GM12878 (cell line): ENCODE measurements at regions not wholly inside any gene's neighbourhood (a gene's known extent, or its start where the extent isn't known, plus 50 kb on each side); places are given as distances from the start of the nearest gene placed in this dataset.

Experiments used
- ATF7 ChIP-seq: fragments of 450-650 bp; IDR thresholded peaks from 2 replicates; pipeline ENCODE4 v1.6.1; 2016; ENCODE audit warnings: low read depth, mild to moderate bottlenecking
- CBFB ChIP-seq: IDR thresholded peaks from 2 replicates; pipeline ENCODE4 v1.6.1; 2016; ENCODE audit warnings: antibody characterized with exemption, low read depth
- DPF2 ChIP-seq: fragments of 450-650 bp; IDR thresholded peaks from 2 replicates; pipeline ENCODE4 v1.6.1; 2017; ENCODE audit warnings: mild to moderate bottlenecking
- ESRRA ChIP-seq: IDR thresholded peaks from 2 replicates; pipeline ENCODE4 v1.6.1; 2012; ENCODE audit warnings: mild to moderate bottlenecking, low read length, improper control_type of control experiment
- GATAD2B ChIP-seq: fragments of 450-650 bp; conservative IDR thresholded peaks from 2 replicates; pipeline ENCODE4 v1.6.1; 2017; ENCODE audit warnings: low read depth, mild to moderate bottlenecking, moderate library complexity
- HDAC2 ChIP-seq: fragments of 200-600 bp; sonication (generic); IDR thresholded peaks from 2 replicates; pipeline ENCODE4 v1.6.1; 2017
- HDAC6 ChIP-seq: fragments of 200-600 bp; sonication (generic); IDR thresholded peaks from one replicate; pipeline ENCODE4 v1.8.0; 2017; ENCODE audit warnings: antibody characterized with exemption; ENCODE audit not compliant: unreplicated experiment
- KLF5 ChIP-seq: fragments of 450-650 bp; IDR thresholded peaks from 2 replicates; pipeline ENCODE4 v1.6.1; 2014; ENCODE audit warnings: mild to moderate bottlenecking; ENCODE audit not compliant: partially characterized antibody
- NBN ChIP-seq: fragments of 450-650 bp; IDR thresholded peaks from 2 replicates; pipeline ENCODE4 v1.6.1; 2016
- NFIC ChIP-seq: IDR thresholded peaks from 2 replicates; pipeline ENCODE4 v1.6.1; 2012; ENCODE audit warnings: low read depth, mild to moderate bottlenecking, inconsistent platforms, low read length, moderate library complexity
- NFYA ChIP-seq: IDR thresholded peaks from 2 replicates; pipeline ENCODE4 v1.6.1; 2011; ENCODE audit warnings: low read depth, mild to moderate bottlenecking, low read length, improper control_type of control experiment, borderline replicate concordance
- NR2C1 ChIP-seq: fragments of 450-650 bp; IDR thresholded peaks from 2 replicates; pipeline ENCODE4 v1.6.1; 2017; ENCODE audit warnings: antibody characterized with exemption, mild to moderate bottlenecking, moderate library complexity
- NR2C2 ChIP-seq: IDR thresholded peaks from 2 replicates; pipeline ENCODE4 v1.6.1; 2011; ENCODE audit warnings: borderline replicate concordance, low read depth; ENCODE audit not compliant: control insufficient read depth, insufficient read length
- PAX5 ChIP-seq: IDR thresholded peaks from 2 replicates; pipeline ENCODE4 v1.6.1; 2011; ENCODE audit warnings: low read depth, low read length, borderline replicate concordance
- POLR2AphosphoS5 ChIP-seq: IDR thresholded peaks from 2 replicates; pipeline ENCODE4 v1.6.1; 2011; ENCODE audit warnings: mild to moderate bottlenecking, low read length, inconsistent platforms
- POU2F2 ChIP-seq: IDR thresholded peaks from 3 replicates; pipeline ENCODE4 v1.6.1; 2011; ENCODE audit warnings: low read depth, mild to moderate bottlenecking, low read length, borderline replicate concordance
- RAD51 ChIP-seq: fragments of 450-650 bp; IDR thresholded peaks from 2 replicates; pipeline ENCODE4 v1.6.1; 2016; ENCODE audit warnings: moderate library complexity, mild to moderate bottlenecking, inconsistent platforms
- SMC3 ChIP-seq: IDR thresholded peaks from 2 replicates; pipeline ENCODE4 v1.6.1; 2011; ENCODE audit warnings: low read length, improper control_type of control experiment, borderline replicate concordance
- SP1 ChIP-seq: IDR thresholded peaks from one replicate; pipeline ENCODE4 v1.6.1; 2011; ENCODE audit warnings: low read depth, low read length
- SPI1 ChIP-seq: IDR thresholded peaks from 2 replicates; pipeline ENCODE4 v1.6.1; 2011; ENCODE audit warnings: low read depth, mild to moderate bottlenecking, low read length, moderate library complexity, borderline replicate concordance; ENCODE audit not compliant: insufficient read depth
- SREBF1 ChIP-seq: IDR thresholded peaks from 2 replicates; pipeline ENCODE4 v1.6.1; 2012; ENCODE audit warnings: mild to moderate bottlenecking, low read length
- TCF12 ChIP-seq: IDR thresholded peaks from 2 replicates; pipeline ENCODE4 v1.6.1; 2011; ENCODE audit warnings: low read depth, mild to moderate bottlenecking, low read length
- ZNF207 ChIP-seq: fragments of 450-650 bp; IDR thresholded peaks from 2 replicates; pipeline ENCODE4 v1.6.1; 2014; ENCODE audit warnings: antibody characterized with exemption, mild to moderate bottlenecking, borderline replicate concordance
- ZNF274 ChIP-seq: IDR thresholded peaks from one replicate; pipeline ENCODE4 v1.8.0; 2011; ENCODE audit not compliant: insufficient read length, insufficient read depth
- TF ChIP-seq, protein P1 (sequence below): fragments of 450-650 bp; IDR thresholded peaks from 2 replicates; pipeline ENCODE4 v1.6.1; 2017; ENCODE audit warnings: low read depth, mild to moderate bottlenecking, moderate library complexity
- TF ChIP-seq, protein P2 (sequence below): IDR thresholded peaks from 2 replicates; pipeline ENCODE4 v1.6.1; 2012; ENCODE audit warnings: low read length, inconsistent platforms
- TF ChIP-seq, protein P3 (sequence below): IDR thresholded peaks from 2 replicates; pipeline ENCODE4 v1.6.1; 2011; ENCODE audit warnings: mild to moderate bottlenecking, low read depth, low read length, moderate library complexity; ENCODE audit not compliant: insufficient replicate concordance

DNA sequence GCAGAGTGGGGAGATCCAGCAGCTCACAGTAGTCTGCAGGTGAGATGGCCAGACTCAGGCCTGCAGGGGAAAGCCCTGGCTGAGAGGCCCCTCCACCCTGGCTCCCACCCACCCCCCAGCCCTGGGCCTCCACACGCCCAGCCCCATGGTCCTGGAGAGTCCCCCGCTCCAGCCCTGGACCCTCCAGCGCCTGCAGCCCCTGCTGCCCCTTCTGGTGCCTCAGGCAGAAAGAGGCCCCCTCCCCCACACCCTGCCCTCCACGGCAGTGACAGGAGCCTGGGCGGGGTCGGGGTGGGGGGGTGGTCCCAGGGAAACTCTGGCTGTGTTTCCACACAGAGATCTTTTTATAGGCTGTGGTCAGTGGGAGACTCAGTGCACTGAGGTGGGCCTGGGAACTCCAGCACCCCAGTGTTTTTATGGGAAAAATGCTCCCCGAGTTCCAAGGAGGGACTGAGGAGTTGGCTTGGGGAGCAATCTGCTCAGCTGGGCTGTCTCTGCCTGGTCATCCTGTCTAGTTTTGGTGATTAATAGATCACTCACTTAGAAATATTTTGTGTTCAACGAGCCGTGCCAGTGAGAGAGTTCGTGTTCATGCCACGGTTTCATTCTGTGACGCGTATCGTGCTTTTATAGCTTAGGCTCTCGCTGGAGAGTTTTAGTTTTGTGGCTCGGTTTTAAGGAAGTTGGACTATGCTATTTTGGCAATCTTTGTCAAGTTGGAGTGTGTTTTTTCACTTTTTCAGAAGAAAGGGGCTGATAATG is 53.1 kb upstream of the HGFAC start (continued):
- TF ChIP-seq, protein P1, sequence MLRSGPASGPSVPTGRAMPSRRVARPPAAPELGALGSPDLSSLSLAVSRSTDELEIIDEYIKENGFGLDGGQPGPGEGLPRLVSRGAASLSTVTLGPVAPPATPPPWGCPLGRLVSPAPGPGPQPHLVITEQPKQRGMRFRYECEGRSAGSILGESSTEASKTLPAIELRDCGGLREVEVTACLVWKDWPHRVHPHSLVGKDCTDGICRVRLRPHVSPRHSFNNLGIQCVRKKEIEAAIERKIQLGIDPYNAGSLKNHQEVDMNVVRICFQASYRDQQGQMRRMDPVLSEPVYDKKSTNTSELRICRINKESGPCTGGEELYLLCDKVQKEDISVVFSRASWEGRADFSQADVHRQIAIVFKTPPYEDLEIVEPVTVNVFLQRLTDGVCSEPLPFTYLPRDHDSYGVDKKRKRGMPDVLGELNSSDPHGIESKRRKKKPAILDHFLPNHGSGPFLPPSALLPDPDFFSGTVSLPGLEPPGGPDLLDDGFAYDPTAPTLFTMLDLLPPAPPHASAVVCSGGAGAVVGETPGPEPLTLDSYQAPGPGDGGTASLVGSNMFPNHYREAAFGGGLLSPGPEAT: peak; percentile 74; the same call in 1 of the 2 replicates
- TF ChIP-seq ZNF207 (no peak), NFIC (peak; percentile 62), PAX5 (peak; percentile 96), SMC3 (no peak), NR2C2 (no peak), NBN (peak; percentile 68), SREBF1 (no peak; the same call in 1 of the 2 replicates), POU2F2 (peak; percentile 33; the same call in 1 of the 3 replicates), ATF7 (peak; percentile 68), HDAC2 (no peak), NR2C1 (no peak), ZNF274 (no peak), SPI1 (peak; percentile 37; the same call in 1 of the 2 replicates), SP1 (no peak), HDAC6 (no peak), GATAD2B (peak; percentile 50; the same call in 1 of the 2 replicates), DPF2 (peak; percentile 55; the same call in 1 of the 2 replicates), CBFB (no peak), POLR2AphosphoS5 (peak; percentile 68; the same call in 1 of the 2 replicates), ESRRA (no peak), TCF12 (peak; percentile 62; the same call in 1 of the 2 replicates), NFYA (no peak), KLF5 (no peak), RAD51 (no peak)
- TF ChIP-seq, protein P2, sequence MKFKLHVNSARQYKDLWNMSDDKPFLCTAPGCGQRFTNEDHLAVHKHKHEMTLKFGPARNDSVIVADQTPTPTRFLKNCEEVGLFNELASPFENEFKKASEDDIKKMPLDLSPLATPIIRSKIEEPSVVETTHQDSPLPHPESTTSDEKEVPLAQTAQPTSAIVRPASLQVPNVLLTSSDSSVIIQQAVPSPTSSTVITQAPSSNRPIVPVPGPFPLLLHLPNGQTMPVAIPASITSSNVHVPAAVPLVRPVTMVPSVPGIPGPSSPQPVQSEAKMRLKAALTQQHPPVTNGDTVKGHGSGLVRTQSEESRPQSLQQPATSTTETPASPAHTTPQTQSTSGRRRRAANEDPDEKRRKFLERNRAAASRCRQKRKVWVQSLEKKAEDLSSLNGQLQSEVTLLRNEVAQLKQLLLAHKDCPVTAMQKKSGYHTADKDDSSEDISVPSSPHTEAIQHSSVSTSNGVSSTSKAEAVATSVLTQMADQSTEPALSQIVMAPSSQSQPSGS: 0 out of 2 replicates have a peak, but pooled peaks have one; percentile 36
- TF ChIP-seq, protein P3, sequence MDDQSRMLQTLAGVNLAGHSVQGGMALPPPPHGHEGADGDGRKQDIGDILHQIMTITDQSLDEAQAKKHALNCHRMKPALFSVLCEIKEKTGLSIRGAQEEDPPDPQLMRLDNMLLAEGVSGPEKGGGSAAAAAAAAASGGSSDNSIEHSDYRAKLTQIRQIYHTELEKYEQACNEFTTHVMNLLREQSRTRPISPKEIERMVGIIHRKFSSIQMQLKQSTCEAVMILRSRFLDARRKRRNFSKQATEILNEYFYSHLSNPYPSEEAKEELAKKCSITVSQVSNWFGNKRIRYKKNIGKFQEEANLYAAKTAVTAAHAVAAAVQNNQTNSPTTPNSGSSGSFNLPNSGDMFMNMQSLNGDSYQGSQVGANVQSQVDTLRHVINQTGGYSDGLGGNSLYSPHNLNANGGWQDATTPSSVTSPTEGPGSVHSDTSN: peak; percentile 84
